Activated naive CD4-positive, alpha-beta T cell treated with anti-CD3 and anti-CD28 coated beads, Interleukin-2, amount 10 ng/mL, durations not matched to agents 7 days and 5 days (primary cell): ENCODE measurements at regions not wholly inside any gene's neighbourhood (a gene's known extent, or its start where the extent isn't known, plus 50 kb on each side); places are given as distances from the start of the nearest gene placed in this dataset.

Source experiments
- CTCF ChIA-PET: fragments of 350-600 bp; sonication (Branson Sonifier 250); formaldehyde crosslinking; loops from one replicate; lab custom pipeline; 2021; ENCODE audit warnings: antibody characterized with exemption; lab: Charles Lee
- DNase-seq: peaks from one replicate; pipeline ENCODE4 v3.0.0-alpha.2; 2020
- H3K27ac Mint-ChIP-seq: one replicate; pipeline ENCODE4 v1.8.0; 2021; ENCODE audit warnings: mild to moderate bottlenecking, moderate library complexity, mixed read lengths
- H3K27me3 Mint-ChIP-seq: one replicate; pipeline ENCODE4 v1.8.0; 2021; ENCODE audit warnings: mild to moderate bottlenecking, mixed read lengths
- H3K36me3 Mint-ChIP-seq: one replicate; pipeline ENCODE4 v1.8.0; 2021; ENCODE audit warnings: mixed read lengths
- H3K4me1 Mint-ChIP-seq: one replicate; pipeline ENCODE4 v1.8.0; 2021; ENCODE audit warnings: mixed read lengths
- H3K4me3 Mint-ChIP-seq: one replicate; pipeline ENCODE4 v1.8.0; 2021; ENCODE audit warnings: mild to moderate bottlenecking, moderate library complexity, mixed read lengths
- H3K9me3 Mint-ChIP-seq: one replicate; pipeline ENCODE4 v1.8.0; 2021; ENCODE audit warnings: mixed read lengths

- Mint-ChIP-seq H3K27me3 (no peaks in the 10 kb centered on the region), H3K9me3 (peaks cover 4% of the 10 kb centered on the region), H3K4me1 (no peaks in the 10 kb centered on the region), H3K27ac (no peak overlapping the region), H3K36me3 (no peaks in the 10 kb centered on the region), H3K4me3 (no peak overlapping the region)
- CTCF ChIA-PET, result no interaction called here
- DNase-seq, result no peak
These were observed 503.0 kb upstream of the LMO3 start for GRCh38 chr12:17108877-17109541.

GRCh38 chr12:17104801-17105200 lies 498.8 kb upstream of the LMO3 start:
- Mint-ChIP-seq H3K36me3 (no peaks in the 10 kb centered on the region), H3K9me3 (peaks cover 15% of the 10 kb centered on the region), H3K4me1 (no peaks in the 10 kb centered on the region), H3K27me3 (no peaks in the 10 kb centered on the region), H3K4me3 (no peak overlapping the region), H3K27ac (no peak overlapping the region)
- CTCF ChIA-PET, result no interaction called here
- DNase-seq, result no peak

GRCh38 chr12:17097674-17098073 lies 491.7 kb upstream of the LMO3 start:
- Mint-ChIP-seq H3K4me3 (no peak overlapping the region), H3K36me3 (no peaks in the 10 kb centered on the region), H3K9me3 (peaks cover 32% of the 10 kb centered on the region), H3K4me1 (no peaks in the 10 kb centered on the region), H3K27me3 (no peaks in the 10 kb centered on the region), H3K27ac (no peak overlapping the region)
- DNase-seq, result no peak
- CTCF ChIA-PET, result no interaction called here

- H3K36me3 Mint-ChIP-seq, result no peaks in the 10 kb centered on the region
- CTCF ChIA-PET, result no interaction called here
- no peaks in the 10 kb centered on the region for H3K4me1 Mint-ChIP-seq
- DNase-seq, result no peak
- H3K4me3 Mint-ChIP-seq, result no peak overlapping the region
- H3K27ac Mint-ChIP-seq, result no peak overlapping the region
- H3K27me3 Mint-ChIP-seq, result no peaks in the 10 kb centered on the region
- peaks cover 23% of the 10 kb centered on the region for H3K9me3 Mint-ChIP-seq
These were observed 478.9 kb upstream of the LMO3 start for GRCh38 chr12:17084831-17085230.

- H3K36me3 Mint-ChIP-seq, result no peaks in the 10 kb centered on the region
These were observed 473.4 kb upstream of the LMO3 start for GRCh38 chr12:17079251-17079909.

GRCh38 chr12:17077594-17077993 lies 471.6 kb upstream of the LMO3 start:
- Mint-ChIP-seq H3K9me3 (peaks cover 15% of the 10 kb centered on the region), H3K4me3 (no peak overlapping the region), H3K4me1 (no peaks in the 10 kb centered on the region), H3K27me3 (no peaks in the 10 kb centered on the region), H3K36me3 (no peaks in the 10 kb centered on the region), H3K27ac (no peak overlapping the region)
- CTCF ChIA-PET, result no interaction called here
- no peak for DNase-seq

More at GRCh38 chr12:17079251-17079909, 473.4 kb upstream of the LMO3 start:
- no peak overlapping the region for H3K4me3 Mint-ChIP-seq
- H3K27ac Mint-ChIP-seq, result no peak overlapping the region
- peaks cover 19% of the 10 kb centered on the region for H3K9me3 Mint-ChIP-seq
- H3K4me1 Mint-ChIP-seq, result no peaks in the 10 kb centered on the region
- DNase-seq, result no peak
- no peaks in the 10 kb centered on the region for H3K27me3 Mint-ChIP-seq
- CTCF ChIA-PET, result no interaction called here

- Mint-ChIP-seq H3K4me1 (no peaks in the 10 kb centered on the region), H3K4me3 (no peak overlapping the region)
- CTCF ChIA-PET, result no interaction called here
These were observed 470.8 kb upstream of the LMO3 start for GRCh38 chr12:17076811-17077210.

GRCh38 chr12:17076028-17076744 lies 470.2 kb upstream of the LMO3 start:
- Mint-ChIP-seq H3K27me3 (no peaks in the 10 kb centered on the region), H3K27ac (no peak overlapping the region), H3K9me3 (peaks cover 10% of the 10 kb centered on the region), H3K4me3 (no peak overlapping the region), H3K4me1 (no peaks in the 10 kb centered on the region), H3K36me3 (no peaks in the 10 kb centered on the region)
- CTCF ChIA-PET, result no interaction called here
- no peak for DNase-seq

More at GRCh38 chr12:17076811-17077210, 470.8 kb upstream of the LMO3 start:
- H3K9me3 Mint-ChIP-seq, result peaks cover 12% of the 10 kb centered on the region
- H3K27ac Mint-ChIP-seq, result no peak overlapping the region
- no peaks in the 10 kb centered on the region for H3K36me3 Mint-ChIP-seq
- no peak for DNase-seq
- H3K27me3 Mint-ChIP-seq, result no peaks in the 10 kb centered on the region

- Mint-ChIP-seq H3K36me3 (no peaks in the 10 kb centered on the region), H3K27ac (no peak overlapping the region), H3K27me3 (no peaks in the 10 kb centered on the region), H3K9me3 (peaks cover 21% of the 10 kb centered on the region), H3K4me1 (no peaks in the 10 kb centered on the region), H3K4me3 (no peak overlapping the region)
- no peak for DNase-seq
- CTCF ChIA-PET, result no interaction called here
These were observed 458.9 kb upstream of the LMO3 start for GRCh38 chr12:17064834-17065233.

GRCh38 chr12:17062267-17063036 lies 456.5 kb upstream of the LMO3 start:
- DNase-seq, result no peak
- Mint-ChIP-seq H3K4me1 (no peaks in the 10 kb centered on the region), H3K4me3 (no peak overlapping the region), H3K9me3 (peaks cover 23% of the 10 kb centered on the region), H3K27ac (no peak overlapping the region), H3K27me3 (no peaks in the 10 kb centered on the region), H3K36me3 (no peaks in the 10 kb centered on the region)
- CTCF ChIA-PET, result no interaction called here

GRCh38 chr12:17060260-17060659 lies 454.3 kb upstream of the LMO3 start:
- Mint-ChIP-seq H3K27ac (no peak overlapping the region), H3K27me3 (no peaks in the 10 kb centered on the region), H3K9me3 (peaks cover 15% of the 10 kb centered on the region), H3K4me1 (no peaks in the 10 kb centered on the region), H3K4me3 (no peak overlapping the region), H3K36me3 (no peaks in the 10 kb centered on the region)
- no peak for DNase-seq
- CTCF ChIA-PET, result no interaction called here

GRCh38 chr12:17056546-17056945 lies 450.6 kb upstream of the LMO3 start:
- CTCF ChIA-PET, result no interaction called here
- Mint-ChIP-seq H3K27me3 (no peaks in the 10 kb centered on the region), H3K4me1 (no peaks in the 10 kb centered on the region), H3K9me3 (peaks cover 10% of the 10 kb centered on the region), H3K27ac (no peak overlapping the region), H3K36me3 (no peaks in the 10 kb centered on the region), H3K4me3 (no peak overlapping the region)
- no peak for DNase-seq

GRCh38 chr12:17038923-17039322 lies 433.0 kb upstream of the LMO3 start:
- Mint-ChIP-seq H3K4me1 (no peaks in the 10 kb centered on the region), H3K27ac (no peak overlapping the region), H3K4me3 (no peak overlapping the region), H3K36me3 (no peaks in the 10 kb centered on the region), H3K27me3 (no peaks in the 10 kb centered on the region), H3K9me3 (peaks cover 7% of the 10 kb centered on the region)
- DNase-seq, result no peak
- CTCF ChIA-PET, result no interaction called here

- H3K4me1 Mint-ChIP-seq, result no peaks in the 10 kb centered on the region
- no peak overlapping the region for H3K27ac Mint-ChIP-seq
- CTCF ChIA-PET, result no interaction called here
These were observed 429.4 kb upstream of the LMO3 start for GRCh38 chr12:17035372-17035771.

More at GRCh38 chr12:17035372-17035771, 429.4 kb upstream of the LMO3 start:
- no peak overlapping the region for H3K4me3 Mint-ChIP-seq
- no peaks in the 10 kb centered on the region for H3K27me3 Mint-ChIP-seq
- peaks cover 2% of the 10 kb centered on the region for H3K9me3 Mint-ChIP-seq
- no peak for DNase-seq
- H3K36me3 Mint-ChIP-seq, result no peaks in the 10 kb centered on the region
